Erythroblast (primary cell): ENCODE measurements at regions not wholly inside any gene's neighbourhood (a gene's known extent, or its start where the extent isn't known, plus 50 kb on each side); places are given as distances from the start of the nearest gene placed in this dataset.
A peak's percentile ranks its signal among the peaks of the same experiment; 100 is the strongest.

ENCODE experiments used
- DNase-seq, 2 experiments: peaks; one replicate each; lab custom pipeline; 2025; lab: John Stamatoyannopoulos, UW
- GATA1 ChIP-seq: IDR thresholded peaks from 2 replicates; pipeline ENCODE4 v1.6.1; 2011; ENCODE audit warnings: low read depth, mild to moderate bottlenecking, control low read depth, low read length, moderate library complexity
- POLR2A ChIP-seq: IDR thresholded peaks from 2 replicates; pipeline ENCODE4 v1.6.1; 2011; ENCODE audit warnings: mild to moderate bottlenecking, low read length

DNA sequence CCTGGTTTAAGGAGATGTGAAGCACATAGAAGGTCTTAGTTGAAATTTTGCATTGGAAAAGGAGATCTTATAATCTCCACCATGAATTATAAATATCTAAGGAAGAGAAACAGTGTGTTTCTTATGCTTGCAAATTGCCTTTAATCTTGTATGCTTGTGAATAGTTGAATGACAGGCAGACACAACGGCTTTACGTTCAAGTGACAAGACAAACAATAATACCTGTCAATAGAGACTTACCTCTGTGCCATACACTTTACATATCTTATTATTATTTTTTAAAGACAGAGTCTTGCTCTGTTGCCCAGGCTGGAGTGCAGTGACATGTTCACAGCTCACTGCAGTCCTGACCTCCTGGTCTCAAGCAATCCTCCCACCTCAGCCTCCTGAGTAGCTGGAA, 113.7 kb downstream of the QPCT start:
- no peak for TF ChIP-seq POLR2A
- no peak for TF ChIP-seq GATA1
- no peak for DNase-seq

DNA sequence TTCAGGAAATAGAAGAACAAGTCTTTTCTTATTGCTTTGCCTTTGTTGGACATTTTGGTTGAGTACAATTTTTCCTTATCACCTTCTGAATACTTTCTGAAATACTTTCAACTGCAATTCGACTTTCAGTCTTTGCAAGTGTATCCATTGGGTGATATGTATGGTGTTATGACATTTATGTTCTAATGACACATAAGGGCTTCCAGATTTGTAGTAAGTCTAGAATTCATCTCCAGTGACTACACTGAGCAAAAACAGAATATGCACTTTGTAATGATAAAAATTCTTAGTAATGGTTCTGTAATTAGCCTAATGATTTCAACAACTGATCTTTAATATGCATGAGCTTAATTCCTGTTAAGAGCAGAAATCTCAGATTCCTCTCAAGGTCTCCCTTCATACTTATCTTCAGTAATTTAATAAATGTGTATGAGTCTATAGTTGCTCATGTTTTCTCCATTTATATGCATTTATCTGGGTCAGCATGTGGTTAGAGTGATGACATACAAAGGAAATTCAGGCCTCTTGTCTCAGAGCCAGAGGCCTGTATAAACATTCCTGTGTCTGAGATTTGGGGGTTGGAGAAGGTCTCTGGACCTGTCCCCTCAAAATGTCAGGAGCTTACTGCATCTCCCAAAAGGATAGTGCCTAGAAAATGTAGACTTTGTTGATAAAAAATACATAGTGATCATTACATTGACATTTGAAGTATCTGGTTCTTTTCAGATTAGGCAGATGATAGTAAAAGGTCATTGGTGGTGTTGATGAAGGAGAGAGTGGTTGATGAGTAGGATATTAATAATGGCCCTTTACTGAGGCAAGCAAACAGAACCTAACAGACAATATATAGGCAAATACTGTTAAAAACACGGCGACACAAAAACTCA, 114.9 kb downstream of the QPCT start:
- TF ChIP-seq GATA1 (no peak), POLR2A (no peak)
- DNase-seq = no peak

DNA sequence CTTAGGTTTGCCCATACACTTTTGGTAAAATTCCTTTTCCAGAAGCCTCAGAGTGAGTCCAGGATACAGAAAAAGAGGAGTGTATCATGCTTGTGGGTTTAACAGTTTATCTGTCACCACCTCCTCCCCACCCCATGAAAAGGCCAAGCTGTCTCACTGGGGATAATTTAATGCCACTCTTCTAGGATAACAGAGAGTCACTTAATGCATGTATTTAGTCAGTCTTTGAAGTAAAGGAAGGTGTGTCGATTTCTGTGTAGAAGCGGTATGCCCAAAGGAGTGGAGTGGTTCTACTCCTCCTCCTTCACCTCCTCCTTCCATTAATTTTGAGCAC, 116.4 kb downstream of the QPCT start:
- TF ChIP-seq GATA1 (no peak), POLR2A (no peak)
- no peak for DNase-seq

DNA sequence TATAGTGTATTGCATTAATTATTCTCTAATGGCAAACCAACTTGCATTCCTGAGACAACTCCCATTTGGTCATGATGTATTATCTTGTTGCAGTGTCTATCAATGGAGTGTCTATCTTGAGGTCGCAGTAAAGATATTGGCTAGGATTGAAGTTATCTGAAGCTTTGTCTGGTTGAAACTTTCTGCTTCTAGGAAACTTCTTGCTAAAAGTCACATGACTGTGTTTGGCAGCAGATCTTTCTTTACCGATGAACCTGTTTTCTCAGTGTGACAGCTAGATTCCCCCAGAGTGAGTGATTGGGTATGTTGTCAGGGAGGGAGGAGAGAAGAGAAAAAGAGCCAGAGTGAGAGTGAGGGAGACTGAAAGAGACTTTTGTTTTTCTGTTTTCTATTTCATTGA, 119.6 kb downstream of the QPCT start:
- peak; percentile 42 to 84 for DNase-seq
- TF ChIP-seq GATA1 (no peak), POLR2A (no peak)

DNA sequence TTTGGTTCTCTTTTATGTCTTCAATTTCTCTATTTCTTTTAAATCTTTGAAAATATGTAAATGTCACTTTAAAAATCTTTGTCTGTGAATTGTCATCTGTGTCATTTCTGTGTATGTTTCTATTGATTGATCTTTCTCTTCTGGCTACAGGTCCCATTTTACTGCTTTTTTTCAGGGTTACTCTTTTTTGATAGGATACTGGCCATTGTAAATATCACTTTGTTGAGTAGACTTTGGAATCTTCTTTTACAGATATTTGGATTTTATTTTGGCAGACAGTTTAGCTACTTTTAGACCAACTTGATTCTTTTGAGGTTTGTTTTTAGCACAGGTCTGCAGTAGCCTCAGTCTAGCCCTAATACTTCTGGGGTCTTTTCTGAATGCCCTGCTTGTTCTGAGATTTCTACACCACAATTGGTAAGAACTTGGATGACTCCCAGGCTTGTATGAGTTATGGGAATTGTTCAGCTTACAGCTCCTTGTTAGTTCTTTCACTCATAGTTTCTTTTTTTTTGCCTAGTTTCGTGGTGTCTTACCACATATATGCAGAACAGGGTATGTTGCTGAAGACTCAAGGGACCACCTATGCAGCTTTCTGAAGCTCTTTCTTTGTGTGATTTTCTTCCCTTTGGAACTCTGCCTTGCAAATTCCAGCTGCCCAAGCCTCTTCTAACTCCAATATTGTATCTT, 122.2 kb downstream of the QPCT start:
- no peak for TF ChIP-seq GATA1
- no peak for DNase-seq

DNA sequence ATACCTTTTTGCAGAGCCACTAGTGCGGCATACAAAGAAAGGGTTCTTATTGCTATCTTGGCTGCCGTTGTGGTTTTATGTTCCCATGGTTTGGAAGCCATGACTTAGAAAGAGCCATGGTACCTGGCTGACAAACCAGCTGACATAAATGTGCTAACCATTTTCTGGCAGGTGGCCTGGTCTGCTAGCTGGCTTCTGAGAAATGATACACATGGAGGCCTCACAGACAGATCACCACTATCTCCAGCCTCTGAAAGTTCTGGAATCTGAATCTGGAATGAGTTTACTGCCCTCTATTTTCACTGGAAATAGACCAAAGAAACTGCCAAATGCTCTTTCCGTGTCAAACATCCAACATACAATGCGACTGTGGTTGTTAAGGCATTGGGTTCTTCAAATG, 123.7 kb downstream of the QPCT start:
- TF ChIP-seq GATA1 (no peak), POLR2A (no peak)
- no peak for DNase-seq

DNA sequence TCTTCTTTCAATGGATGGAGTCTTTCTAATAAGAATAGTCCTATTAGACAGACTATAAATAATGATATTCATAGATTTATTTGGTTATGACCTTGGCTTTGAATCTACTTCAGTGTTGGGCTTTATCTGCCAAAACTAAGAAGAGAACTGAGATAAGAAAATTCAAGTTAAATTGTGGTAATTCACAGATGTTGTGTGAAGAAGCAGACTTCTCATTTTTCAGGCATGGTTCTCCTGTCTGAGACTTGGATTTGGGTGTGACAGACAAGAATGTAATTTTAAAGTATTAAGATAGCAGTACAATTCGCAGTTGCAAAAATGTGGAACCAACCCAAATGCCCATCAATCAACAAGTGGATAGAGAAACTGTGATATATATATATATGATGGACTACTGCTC, 124.7 kb downstream of the QPCT start:
- no peak for DNase-seq
- TF ChIP-seq POLR2A (no peak), GATA1 (no peak)

DNA sequence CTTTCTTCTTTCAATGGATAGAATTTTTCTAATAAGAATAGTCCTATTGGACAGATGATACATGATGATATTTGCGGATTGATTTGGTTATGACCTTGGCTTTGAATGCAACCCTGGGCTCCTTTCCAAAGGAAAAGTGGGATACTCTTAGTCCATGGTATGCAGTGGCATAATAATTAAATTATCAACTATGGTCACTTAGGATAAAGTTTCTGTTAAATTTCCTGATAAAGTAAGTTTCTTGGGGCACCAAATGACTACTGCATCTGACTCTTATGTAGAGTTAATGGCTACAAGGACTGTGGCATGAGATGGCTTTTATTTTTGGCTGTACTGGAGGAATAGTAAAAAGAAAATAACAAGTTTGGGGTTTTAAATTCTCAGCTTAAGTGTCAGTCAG, 126.7 kb downstream of the QPCT start:
- DNase-seq = no peak
- TF ChIP-seq GATA1 = no peak
- TF ChIP-seq POLR2A = no peak

DNA sequence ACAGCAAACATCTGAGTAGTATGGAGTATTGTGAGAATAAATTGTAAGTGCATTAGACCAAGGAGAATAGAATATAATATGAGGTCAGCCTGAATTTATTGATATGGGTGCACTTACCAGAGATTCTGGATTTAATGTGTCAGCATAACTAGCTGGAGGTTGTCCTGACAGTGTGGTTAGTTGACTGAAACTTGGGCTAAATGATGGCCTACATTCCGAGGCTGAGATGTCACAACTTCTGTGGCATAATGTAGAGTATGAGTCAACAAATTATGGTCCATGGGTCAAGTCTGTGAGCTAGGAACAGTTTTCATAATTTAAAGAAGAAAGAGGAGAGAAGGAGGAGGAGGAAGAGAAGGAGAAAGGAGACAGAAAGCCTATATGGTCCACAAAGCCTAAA, 127.6 kb downstream of the QPCT start:
- no peak for DNase-seq
- no peak for TF ChIP-seq POLR2A
- no peak for TF ChIP-seq GATA1

DNA sequence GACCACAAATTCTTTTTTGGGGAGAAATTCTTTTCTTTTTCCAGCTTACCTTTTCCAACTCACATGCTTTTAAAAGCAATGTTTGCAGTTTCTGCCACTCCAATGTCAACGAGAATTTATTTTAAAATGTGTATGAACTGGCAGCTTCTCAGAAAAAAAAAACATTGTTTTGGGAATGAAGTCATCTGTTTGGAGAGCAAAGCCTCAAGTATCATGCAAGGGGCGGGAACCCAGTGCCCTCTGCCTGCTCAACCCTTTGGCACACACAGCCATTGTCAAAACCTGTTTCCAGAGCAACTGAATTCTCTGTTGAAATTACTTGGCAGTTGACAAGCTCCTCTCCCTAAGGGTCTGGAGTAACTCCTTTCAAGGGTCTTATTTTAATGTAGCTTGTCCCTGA, 128.5 kb downstream of the QPCT start:
- DNase-seq = no peak
- TF ChIP-seq POLR2A (no peak), GATA1 (no peak)

DNA sequence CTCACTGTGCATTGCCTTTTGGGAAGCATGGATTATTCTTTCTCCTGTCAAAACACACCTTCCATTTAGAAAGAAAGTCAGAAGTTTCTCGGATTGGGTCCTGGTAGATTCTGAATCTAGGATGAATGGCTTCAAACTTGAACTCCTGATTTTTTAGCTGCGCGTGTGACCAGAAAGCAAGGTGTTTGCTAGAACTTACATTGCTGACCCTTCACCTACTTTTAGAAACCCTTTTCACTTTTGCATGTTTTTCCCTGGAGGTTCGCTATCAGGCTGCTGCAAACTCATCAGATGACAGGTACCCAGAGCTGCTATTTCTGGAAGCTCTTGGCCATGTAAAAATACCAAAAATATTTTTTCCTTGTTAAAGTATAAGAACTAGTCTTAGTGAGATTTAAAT, 132.0 kb downstream of the QPCT start:
- no peak for TF ChIP-seq GATA1
- TF ChIP-seq POLR2A = no peak
- DNase-seq = no peak

DNA sequence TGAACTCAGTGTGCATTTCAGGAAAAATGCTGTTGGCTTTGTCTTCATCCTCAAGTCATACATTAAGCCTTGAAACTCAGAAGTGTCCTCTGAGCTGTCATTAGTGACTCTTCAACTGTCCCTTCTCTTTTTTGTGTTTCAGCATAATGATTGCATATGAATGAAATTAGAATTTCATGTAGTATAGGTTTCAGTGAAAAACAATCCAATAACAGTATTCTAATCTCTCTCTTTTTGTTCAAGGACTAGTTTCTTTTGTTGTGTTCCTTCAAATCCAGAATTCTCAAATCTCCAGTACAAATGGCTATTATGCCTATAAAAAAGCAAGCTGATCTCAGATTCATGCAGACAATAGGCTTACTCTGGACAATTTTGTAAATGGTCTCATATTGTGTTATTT, 133.5 kb downstream of the QPCT start:
- no peak for DNase-seq
- TF ChIP-seq GATA1 (no peak), POLR2A (no peak)

DNA sequence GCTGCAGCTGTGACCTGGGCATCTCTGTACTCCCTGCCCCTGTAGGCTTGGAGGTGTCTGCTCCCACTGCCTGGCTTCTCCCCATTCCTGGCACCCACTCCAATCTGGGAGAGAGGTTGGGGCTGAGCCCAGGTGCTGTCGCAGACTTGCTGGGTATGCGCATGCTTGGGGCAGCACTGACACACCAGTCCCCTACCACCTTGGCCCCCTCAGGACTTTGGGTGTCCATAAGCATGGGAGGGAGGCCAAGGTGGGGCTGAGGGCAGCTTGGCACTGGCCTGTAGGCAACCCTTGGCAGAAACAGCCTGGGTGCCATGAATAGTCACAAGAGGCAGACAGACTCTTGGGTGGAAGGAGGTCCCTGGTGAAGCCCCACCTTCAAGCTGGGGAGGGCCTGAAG, 136.8 kb downstream of the QPCT start:
- TF ChIP-seq GATA1 = no peak
- no peak for DNase-seq

DNA sequence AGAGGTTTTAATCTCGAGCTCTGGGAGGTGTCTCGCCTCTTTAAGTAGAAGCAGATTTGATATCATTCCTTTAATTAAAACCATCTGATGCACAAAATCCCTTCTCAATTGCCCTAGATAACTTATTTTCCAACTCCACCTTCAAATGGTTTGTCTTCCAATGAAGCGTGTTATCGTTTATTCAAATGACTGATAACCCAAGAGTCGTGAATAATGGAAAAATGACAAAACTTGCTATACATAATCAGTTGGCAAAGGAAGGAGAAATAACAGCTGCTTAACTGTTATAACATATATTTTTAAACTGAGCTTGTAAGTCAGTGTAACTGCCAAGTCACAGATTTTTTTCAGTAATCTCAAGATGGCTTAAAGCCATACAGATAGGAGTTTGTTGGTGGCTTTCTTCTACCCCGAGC, 144.6 kb downstream of the QPCT start:
- TF ChIP-seq GATA1 (no peak), POLR2A (no peak)

DNA sequence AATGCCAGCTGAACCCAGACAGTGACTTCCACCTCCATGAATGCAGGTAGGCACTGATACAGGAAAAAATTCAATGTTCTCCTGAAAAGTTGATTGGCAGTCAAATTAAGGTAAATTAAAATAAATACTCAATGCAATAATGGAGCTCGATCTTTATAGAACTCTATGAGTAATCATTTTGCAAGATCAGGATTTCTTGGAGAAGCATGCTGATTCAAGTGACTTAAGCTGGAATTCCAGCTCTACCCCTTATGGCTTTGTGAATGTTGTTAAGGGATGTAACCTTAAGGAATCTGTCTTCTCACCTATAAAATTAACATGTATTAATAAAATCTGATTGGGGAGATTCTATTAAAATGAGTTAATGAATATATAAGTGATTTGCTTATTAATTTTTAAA, 145.1 kb downstream of the QPCT start:
- TF ChIP-seq POLR2A = no peak
- TF ChIP-seq GATA1 = no peak
- DNase-seq = no peak

More for the DNA sequence above, 144.6 kb downstream of the QPCT start:
- no peak for DNase-seq
